ENCODE measurements at regions not wholly inside any gene's neighbourhood (a gene's known extent, or its start where the extent isn't known, plus 50 kb on each side); places are given as distances from the start of the nearest gene placed in this dataset.

- TF ChIP-seq CTCF (IDR thresholded peaks at IDR 0.05; ENCODE audit: insufficient read depth, low read length, poor library complexity, severe bottlenecking) = no peak
- H3K27me3 ChIP-seq (replicated peaks; ENCODE audit: control insufficient read depth, insufficient read depth, low read length) = no peaks in the 10 kb centered on the region
- DNase-seq (ENCODE audit: extremely low read depth, insufficient read length) = peak; percentile 58
- no peaks in the 10 kb centered on the region for H3K36me3 ChIP-seq (ENCODE audit: control insufficient read depth, insufficient read depth, low read length)
- peak overlapping the region; percentile 20; the same call in 1 of the 2 replicates for H3K4me3 ChIP-seq (replicated peaks; ENCODE audit: low read depth, low read length)
Observed at GRCh38 chr6:159107451-159108260, 61.5 kb upstream of the FNDC1 start.

- DNase-seq (ENCODE audit: extremely low read depth, insufficient read length) = peak; percentile 88
- H3K36me3 ChIP-seq (ENCODE audit: control insufficient read depth, insufficient read depth, low read length) = no peaks in the 10 kb centered on the region
- no peak for TF ChIP-seq CTCF (IDR thresholded peaks at IDR 0.05; ENCODE audit: insufficient read depth, low read length, poor library complexity, severe bottlenecking)
- peak overlapping the region; percentile 20; the same call in 1 of the 2 replicates for H3K4me3 ChIP-seq (replicated peaks; ENCODE audit: low read depth, low read length)
- no peaks in the 10 kb centered on the region for H3K27me3 ChIP-seq (replicated peaks; ENCODE audit: control insufficient read depth, insufficient read depth, low read length)
Observed at GRCh38 chr6:159106627-159107241, 61.9 kb upstream of the TAGAP start.

GRCh38 chr6:159105716-159106115 is 60.9 kb upstream of the TAGAP start:
- no peaks in the 10 kb centered on the region for H3K36me3 ChIP-seq (ENCODE audit: control insufficient read depth, insufficient read depth, low read length)
- no peak overlapping the region for H3K4me3 ChIP-seq (replicated peaks; ENCODE audit: low read depth, low read length)
- H3K27me3 ChIP-seq (replicated peaks; ENCODE audit: control insufficient read depth, insufficient read depth, low read length) = no peaks in the 10 kb centered on the region
- DNase-seq (ENCODE audit: extremely low read depth, insufficient read length) = no peak
- no peak for TF ChIP-seq CTCF (IDR thresholded peaks at IDR 0.05; ENCODE audit: insufficient read depth, low read length, poor library complexity, severe bottlenecking)

GRCh38 chr6:159104931-159105330 is 60.1 kb upstream of the TAGAP start:
- H3K4me3 ChIP-seq (replicated peaks; ENCODE audit: low read depth, low read length) = no peak overlapping the region
- no peaks in the 10 kb centered on the region for H3K36me3 ChIP-seq (ENCODE audit: control insufficient read depth, insufficient read depth, low read length)
- DNase-seq (ENCODE audit: extremely low read depth, insufficient read length) = peak; percentile 63
- H3K27me3 ChIP-seq (replicated peaks; ENCODE audit: control insufficient read depth, insufficient read depth, low read length) = no peaks in the 10 kb centered on the region
- no peak for TF ChIP-seq CTCF (IDR thresholded peaks at IDR 0.05; ENCODE audit: insufficient read depth, low read length, poor library complexity, severe bottlenecking)

- DNase-seq (ENCODE audit: extremely low read depth, insufficient read length) = peak; percentile 87
- Histone ChIP-seq H3K4me3 (replicated peaks; ENCODE audit: low read depth, low read length) (no peak overlapping the region), H3K36me3 (ENCODE audit: control insufficient read depth, insufficient read depth, low read length) (no peaks in the 10 kb centered on the region), H3K27me3 (replicated peaks; ENCODE audit: control insufficient read depth, insufficient read depth, low read length) (no peaks in the 10 kb centered on the region)
- peak; percentile 98 for TF ChIP-seq CTCF (IDR thresholded peaks at IDR 0.05; ENCODE audit: insufficient read depth, low read length, poor library complexity, severe bottlenecking)
Observed at GRCh38 chr6:159104163-159104925, 59.6 kb upstream of the TAGAP start.

All from GM06990 (cell line).